ENCODE measurements at regions not wholly inside any gene's neighbourhood (a gene's known extent, or its start where the extent isn't known, plus 50 kb on each side); places are given as distances from the start of the nearest gene placed in this dataset.

- no peak for TF ChIP-seq CTCF (IDR thresholded peaks at IDR 0.05; ENCODE audit: extremely low read depth, missing control alignments)
- no peak for DNase-seq (ENCODE audit: low spot score)
Measured at GRCh38 chr3:102827386-102827785, 392.6 kb downstream of the ZPLD1 start.

DNA sequence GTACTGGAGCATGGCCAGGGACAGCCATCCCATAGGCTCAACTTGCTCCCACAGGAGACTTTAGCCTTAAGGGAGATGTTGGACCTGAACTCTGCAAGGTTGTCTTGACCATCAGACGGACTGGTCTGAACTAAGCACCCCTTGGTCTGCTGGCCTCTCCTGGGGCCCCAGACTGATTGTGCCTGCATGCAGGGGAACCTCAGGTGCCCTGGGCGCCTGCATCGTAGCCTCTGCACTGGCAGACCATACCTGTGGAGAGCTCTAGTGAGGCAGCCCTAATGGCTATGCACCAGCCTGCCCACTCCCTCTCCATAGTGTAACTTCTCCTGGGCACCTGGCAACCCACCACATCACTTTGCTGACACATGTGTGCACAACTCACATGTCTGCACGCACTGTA lies 395.6 kb downstream of the ZPLD1 start:
- no peak for DNase-seq (ENCODE audit: low spot score)
- TF ChIP-seq CTCF (IDR thresholded peaks at IDR 0.05; ENCODE audit: extremely low read depth, missing control alignments), result no peak

GRCh38 chr3:102841866-102842265 lies 407.1 kb downstream of the ZPLD1 start:
- no peak for TF ChIP-seq CTCF (IDR thresholded peaks at IDR 0.05; ENCODE audit: extremely low read depth, missing control alignments)
- DNase-seq (ENCODE audit: low spot score), result no peak

DNA sequence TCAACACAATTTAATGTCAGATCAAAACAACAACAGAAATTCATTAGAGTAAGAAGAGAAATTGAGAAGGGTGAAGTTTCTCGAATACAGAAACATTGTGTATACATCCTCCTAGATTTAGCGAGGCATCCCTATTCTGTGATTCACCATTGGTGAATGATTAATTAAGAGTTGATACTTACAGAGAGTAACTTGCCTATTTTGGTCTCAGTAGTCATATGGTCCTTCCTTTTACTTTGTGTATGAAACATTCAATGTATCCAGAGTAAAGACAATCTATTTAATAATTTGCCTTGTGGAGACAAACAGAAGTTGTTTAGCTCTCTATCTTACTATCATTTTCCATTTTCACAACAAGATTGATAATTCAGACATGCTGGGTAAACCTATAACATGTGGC lies 432.0 kb downstream of the ZPLD1 start:
- DNase-seq (ENCODE audit: low spot score), result no peak
- TF ChIP-seq CTCF (IDR thresholded peaks at IDR 0.05; ENCODE audit: extremely low read depth, missing control alignments), result no peak

DNA sequence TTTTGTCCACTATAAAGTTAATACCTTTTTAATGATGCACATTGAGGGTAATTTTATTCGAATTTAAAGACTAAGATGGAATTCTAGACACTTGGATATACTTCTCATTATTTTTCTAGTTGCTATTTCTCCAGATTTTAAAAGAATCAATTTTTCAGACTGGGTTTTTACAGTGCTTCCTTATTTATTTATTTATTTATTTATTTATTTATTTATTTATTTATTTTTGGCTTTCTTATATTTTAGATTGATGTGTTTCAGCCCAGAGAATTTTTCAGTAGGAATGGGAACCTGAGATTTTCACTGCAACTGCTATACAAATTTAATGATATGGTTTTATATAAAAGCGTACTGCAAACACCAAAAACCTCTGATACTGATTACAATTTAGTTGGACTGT lies 448.7 kb downstream of the ZPLD1 start:
- no peak for DNase-seq (ENCODE audit: low spot score)
- no peak for TF ChIP-seq CTCF (IDR thresholded peaks at IDR 0.05; ENCODE audit: extremely low read depth, missing control alignments)

GRCh38 chr3:102885289-102885688 lies 450.5 kb downstream of the ZPLD1 start:
- no peak for DNase-seq (ENCODE audit: low spot score)
- no peak for TF ChIP-seq CTCF (IDR thresholded peaks at IDR 0.05; ENCODE audit: extremely low read depth, missing control alignments)

DNA sequence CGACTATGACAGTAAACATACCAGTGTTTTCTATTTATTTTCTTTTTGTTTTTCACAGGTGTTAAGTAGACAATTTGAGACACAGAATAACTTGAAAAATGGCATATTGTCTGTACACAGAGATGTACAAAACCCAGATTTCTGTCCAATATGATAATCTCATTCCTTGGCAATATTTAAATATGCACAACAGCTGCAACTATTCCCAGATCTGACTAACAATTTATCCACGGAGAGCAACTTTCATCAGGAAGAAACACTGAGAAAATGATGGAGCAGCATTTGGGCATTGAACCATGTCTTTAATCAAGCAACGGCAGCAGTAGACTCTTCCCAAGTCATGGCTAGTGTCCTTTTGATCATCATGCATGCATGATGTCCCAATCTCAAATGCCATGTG lies 452.6 kb downstream of the ZPLD1 start:
- no peak for TF ChIP-seq CTCF (IDR thresholded peaks at IDR 0.05; ENCODE audit: extremely low read depth, missing control alignments)

More for the DNA sequence above, 452.6 kb downstream of the ZPLD1 start:
- DNase-seq (ENCODE audit: low spot score), result no peak

Measured in GM20000 (cell line).